Karpas-422 (cell line): ENCODE measurements at regions not wholly inside any gene's neighbourhood (a gene's known extent, or its start where the extent isn't known, plus 50 kb on each side); places are given as distances from the start of the nearest gene placed in this dataset.

ENCODE experiments used
- DNase-seq: peaks from one replicate; pipeline ENCODE4 v3.0.0-alpha.2; 2015
- H2AFZ ChIP-seq: fragments of 200-600 bp; sonication (generic); 2 replicates; pipeline ENCODE4 v1.6.1; 2014; ENCODE audit warnings: antibody characterized with exemption, low read length, mixed read lengths
- H3K27ac ChIP-seq: fragments of 200-600 bp; sonication (generic); 2 replicates; pipeline ENCODE4 v1.5.1; 2014; ENCODE audit warnings: mild to moderate bottlenecking, low read length, moderate library complexity
- H3K27me3 ChIP-seq: fragments of 200-600 bp; sonication (generic); 2 replicates; pipeline ENCODE4 v1.6.1; 2014; ENCODE audit warnings: low read length, mixed read lengths
- H3K36me3 ChIP-seq: fragments of 200-600 bp; sonication (generic); 2 replicates; pipeline ENCODE4 v1.6.1; 2014; ENCODE audit warnings: low read length, mixed read lengths; ENCODE audit not compliant: insufficient read depth
- H3K4me1 ChIP-seq: fragments of 200-600 bp; sonication (generic); 2 replicates; pipeline ENCODE4 v1.6.1; 2014; ENCODE audit warnings: mild to moderate bottlenecking, low read length, mixed read lengths
- H3K4me2 ChIP-seq: fragments of 200-600 bp; sonication (generic); 2 replicates; pipeline ENCODE4 v1.6.1; 2014; ENCODE audit warnings: low read length, low read depth, mild to moderate bottlenecking; ENCODE audit not compliant: poor library complexity, severe bottlenecking
- H3K4me3 ChIP-seq: fragments of 200-600 bp; sonication (generic); 2 replicates; pipeline ENCODE4 v1.5.1; 2014; ENCODE audit warnings: mild to moderate bottlenecking, antibody characterized with exemption, low read length, mixed read lengths
- H3K79me2 ChIP-seq: fragments of 200-600 bp; sonication (generic); 2 replicates; pipeline ENCODE4 v1.6.1; 2014; ENCODE audit warnings: mild to moderate bottlenecking, low read length, mixed read lengths
- H3K9ac ChIP-seq: fragments of 200-600 bp; sonication (generic); 2 replicates; pipeline ENCODE4 v1.6.0; 2014; ENCODE audit warnings: low read length
- H3K9me2 ChIP-seq: fragments of 200-600 bp; sonication (generic), shearing (Covaris generic); replicated peaks from 2 replicates; pipeline ENCODE4 v1.6.0; 2014; ENCODE audit warnings: mild to moderate bottlenecking, low read length, moderate library complexity; ENCODE audit not compliant: insufficient read depth
- H3K9me3 ChIP-seq: fragments of 300-700, 200-600 bp; sonication (generic); 2 replicates; pipeline ENCODE4 v1.6.1; 2014; ENCODE audit warnings: low read length, mixed read lengths
- H4K20me1 ChIP-seq: fragments of 200-600 bp; sonication (generic); 2 replicates; pipeline ENCODE4 v1.6.1; 2014; ENCODE audit warnings: mild to moderate bottlenecking, antibody characterized with exemption, low read length, low read depth; ENCODE audit not compliant: insufficient read depth

DNA sequence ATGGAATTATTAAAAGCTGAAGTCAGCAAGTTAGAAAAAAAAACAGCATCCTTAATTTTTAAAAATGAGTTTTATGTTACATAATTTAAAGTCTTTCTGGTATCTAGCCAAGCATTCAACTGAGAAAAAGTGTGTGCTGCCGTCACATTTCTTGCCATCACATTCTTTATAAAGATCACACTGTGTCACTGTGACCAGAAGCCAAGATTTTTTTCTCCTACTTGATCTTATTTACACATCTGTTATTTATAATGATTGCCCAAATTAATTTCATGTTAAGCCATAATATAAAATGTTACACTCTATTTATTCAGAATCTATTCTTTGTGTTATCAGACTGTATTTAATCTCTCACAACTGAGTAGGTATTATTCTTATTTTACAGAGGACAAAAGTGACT lies 1603.7 kb downstream of the PLA2G4A start:
- Histone ChIP-seq H3K27me3 (no peaks in the 10 kb centered on the region), H3K9ac (no peak overlapping the region), H3K9me3 (no peaks in the 10 kb centered on the region), H4K20me1 (no peaks in the 10 kb centered on the region), H2AFZ (no peak overlapping the region), H3K4me2 (no peak overlapping the region), H3K79me2 (no peaks in the 10 kb centered on the region), H3K4me3 (no peak overlapping the region), H3K9me2 (no peaks in the 10 kb centered on the region), H3K4me1 (no peaks in the 10 kb centered on the region), H3K36me3 (no peaks in the 10 kb centered on the region), H3K27ac (no peak overlapping the region)
- DNase-seq, result no peak

- DNase-seq, result no peak
- Histone ChIP-seq H3K4me3 (no peak overlapping the region), H3K9me2 (no peaks in the 10 kb centered on the region), H3K9me3 (no peaks in the 10 kb centered on the region), H4K20me1 (no peaks in the 10 kb centered on the region), H3K4me2 (no peak overlapping the region), H3K27me3 (no peaks in the 10 kb centered on the region), H3K36me3 (no peaks in the 10 kb centered on the region), H2AFZ (no peak overlapping the region), H3K4me1 (no peaks in the 10 kb centered on the region), H3K27ac (no peak overlapping the region), H3K9ac (no peak overlapping the region), H3K79me2 (no peaks in the 10 kb centered on the region)
These were observed 1604.7 kb downstream of the PLA2G4A start for GRCh38 chr1:188433425-188433824.

DNA sequence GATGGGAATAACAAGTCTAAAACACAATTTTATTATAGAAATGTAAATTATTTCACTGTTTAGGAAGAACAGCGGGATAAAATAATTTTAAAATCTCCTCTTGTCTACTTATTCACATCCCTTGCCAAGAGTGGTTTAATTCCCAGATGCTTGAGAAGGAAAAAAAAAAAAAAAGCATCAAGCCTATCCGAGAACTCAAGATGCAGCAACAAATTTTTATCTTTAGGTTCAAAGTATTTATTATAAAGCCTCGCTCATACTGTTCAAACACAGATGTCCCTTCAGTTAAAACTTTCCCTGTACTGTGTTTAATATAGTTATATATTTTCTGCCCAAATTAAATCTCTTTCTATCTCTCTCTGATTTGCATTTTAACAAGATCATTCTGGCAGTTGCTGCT lies 1615.8 kb downstream of the PLA2G4A start:
- Histone ChIP-seq H3K9ac (no peak overlapping the region), H3K27me3 (no peaks in the 10 kb centered on the region), H3K36me3 (no peaks in the 10 kb centered on the region), H4K20me1 (no peaks in the 10 kb centered on the region), H3K4me1 (no peaks in the 10 kb centered on the region), H3K4me2 (no peak overlapping the region), H3K9me2 (no peaks in the 10 kb centered on the region), H3K79me2 (no peaks in the 10 kb centered on the region), H2AFZ (no peak overlapping the region), H3K9me3 (no peaks in the 10 kb centered on the region), H3K4me3 (no peak overlapping the region), H3K27ac (no peak overlapping the region)
- no peak for DNase-seq

DNA sequence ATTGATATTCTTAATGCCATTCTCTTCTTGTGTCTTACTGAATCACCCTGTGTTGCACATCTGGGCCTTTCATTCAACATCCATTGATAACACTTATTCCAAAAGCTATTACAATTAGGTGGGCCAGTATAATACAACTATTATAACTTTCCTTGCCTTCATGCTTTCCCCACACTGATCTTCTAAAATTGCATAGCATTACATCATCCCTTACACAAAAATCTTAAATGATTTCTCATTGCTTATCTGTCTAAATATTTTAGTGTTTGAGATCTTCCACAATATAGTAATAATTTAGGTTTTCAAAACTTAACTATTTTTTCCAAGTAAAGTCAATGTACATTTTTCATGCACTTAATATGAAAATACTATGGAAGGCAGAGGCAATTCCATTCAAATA lies 1634.1 kb downstream of the PLA2G4A start:
- Histone ChIP-seq H3K9me3 (peaks cover 10% of the 10 kb centered on the region; the same call in 1 of the 2 replicates), H3K36me3 (no peaks in the 10 kb centered on the region), H3K4me3 (no peak overlapping the region), H4K20me1 (no peaks in the 10 kb centered on the region), H3K4me1 (no peaks in the 10 kb centered on the region), H3K4me2 (no peak overlapping the region), H3K27me3 (no peaks in the 10 kb centered on the region), H2AFZ (no peak overlapping the region), H3K9me2 (no peaks in the 10 kb centered on the region), H3K79me2 (no peaks in the 10 kb centered on the region), H3K9ac (no peak overlapping the region), H3K27ac (no peak overlapping the region)
- no peak for DNase-seq

GRCh38 chr1:188463919-188464318 lies 1635.2 kb downstream of the PLA2G4A start:
- Histone ChIP-seq H3K4me3 (no peak overlapping the region), H3K79me2 (no peaks in the 10 kb centered on the region), H2AFZ (no peak overlapping the region), H3K9me3 (peaks cover 10% of the 10 kb centered on the region; the same call in 1 of the 2 replicates), H3K36me3 (no peaks in the 10 kb centered on the region), H3K4me2 (no peak overlapping the region), H3K9me2 (no peaks in the 10 kb centered on the region), H3K27ac (no peak overlapping the region), H4K20me1 (no peaks in the 10 kb centered on the region), H3K9ac (no peak overlapping the region), H3K27me3 (no peaks in the 10 kb centered on the region), H3K4me1 (no peaks in the 10 kb centered on the region)
- DNase-seq, result no peak

DNA sequence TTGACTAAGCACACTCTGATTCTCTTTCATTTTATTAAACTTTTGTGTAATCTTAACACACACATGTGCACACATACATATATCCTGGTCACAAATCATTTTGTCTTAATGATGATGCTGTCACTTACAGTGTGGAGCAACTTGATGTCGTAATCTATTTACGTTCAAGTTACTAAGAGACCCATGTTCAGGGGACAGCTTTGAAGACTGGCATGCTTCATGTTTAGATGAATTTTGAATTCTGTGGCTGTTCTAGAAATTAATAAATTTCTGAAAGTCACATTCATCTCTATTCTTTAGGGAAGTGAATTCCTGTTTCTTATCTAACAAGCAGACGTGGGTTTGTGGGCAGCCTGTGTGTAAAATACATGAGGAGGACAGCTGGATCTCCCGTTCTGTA lies 1637.8 kb downstream of the PLA2G4A start:
- Histone ChIP-seq H3K27me3 (no peaks in the 10 kb centered on the region), H3K27ac (no peak overlapping the region), H3K4me1 (no peaks in the 10 kb centered on the region), H3K9me2 (no peaks in the 10 kb centered on the region), H3K36me3 (no peaks in the 10 kb centered on the region), H3K9me3 (peaks cover 10% of the 10 kb centered on the region; the same call in 1 of the 2 replicates), H3K9ac (no peak overlapping the region), H3K4me3 (no peak overlapping the region), H2AFZ (no peak overlapping the region), H3K4me2 (no peak overlapping the region), H4K20me1 (no peaks in the 10 kb centered on the region), H3K79me2 (no peaks in the 10 kb centered on the region)
- DNase-seq, result no peak

- H3K9ac ChIP-seq, result no peak overlapping the region
- H3K4me2 ChIP-seq, result no peak overlapping the region
- H3K27me3 ChIP-seq, result no peaks in the 10 kb centered on the region
- H3K79me2 ChIP-seq, result no peaks in the 10 kb centered on the region
- no peaks in the 10 kb centered on the region for H4K20me1 ChIP-seq
- no peak overlapping the region for H2AFZ ChIP-seq
- no peak overlapping the region for H3K27ac ChIP-seq
- no peaks in the 10 kb centered on the region for H3K9me2 ChIP-seq
- H3K4me1 ChIP-seq, result no peaks in the 10 kb centered on the region
- no peaks in the 10 kb centered on the region for H3K36me3 ChIP-seq
- H3K9me3 ChIP-seq, result peaks cover 3% of the 10 kb centered on the region
- no peak overlapping the region for H3K4me3 ChIP-seq
- DNase-seq, result no peak
These were observed 1647.9 kb downstream of the PLA2G4A start for GRCh38 chr1:188476606-188477005.

- no peak for DNase-seq
- H4K20me1 ChIP-seq, result no peaks in the 10 kb centered on the region
- no peak overlapping the region for H3K9ac ChIP-seq
- H2AFZ ChIP-seq, result no peak overlapping the region
- no peaks in the 10 kb centered on the region for H3K9me2 ChIP-seq
- no peak overlapping the region for H3K4me2 ChIP-seq
- H3K4me3 ChIP-seq, result no peak overlapping the region
- H3K27ac ChIP-seq, result no peak overlapping the region
- peaks cover 32% of the 10 kb centered on the region for H3K9me3 ChIP-seq
- no peaks in the 10 kb centered on the region for H3K36me3 ChIP-seq
- no peaks in the 10 kb centered on the region for H3K4me1 ChIP-seq
- H3K27me3 ChIP-seq, result no peaks in the 10 kb centered on the region
- no peaks in the 10 kb centered on the region for H3K79me2 ChIP-seq
These were observed 1660.8 kb downstream of the PLA2G4A start for GRCh38 chr1:188489336-188490112.
